ENCODE measurements at regions not wholly inside any gene's neighbourhood (a gene's known extent, or its start where the extent isn't known, plus 50 kb on each side); places are given as distances from the start of the nearest gene placed in this dataset.

GRCh38 chr10:8507156-8507555 is 452.7 kb downstream of the GATA3 start:
- TF ChIP-seq POLR2A (IDR thresholded peaks at IDR 0.05; ENCODE audit: low read depth, low read length) = no peak
- TF ChIP-seq POLR2AphosphoS5 (IDR thresholded peaks at IDR 0.05; ENCODE audit: low read depth, low read length) = no peak
- no peak for TF ChIP-seq TAF1 (IDR thresholded peaks at IDR 0.05; ENCODE audit: borderline replicate concordance, low read depth, low read length)
